DND-41 (cell line): ENCODE measurements at regions not wholly inside any gene's neighbourhood (a gene's known extent, or its start where the extent isn't known, plus 50 kb on each side); places are given as distances from the start of the nearest gene placed in this dataset.

Experiments
- ATAC-seq: fragments of 200-7000 bp; cut with Tn5 transposase; 3 replicates; pipeline ENCODE4 v1.9.1; 2021; ENCODE audit warnings: low read depth; ENCODE audit not compliant: insufficient read depth
- DNase-seq: peaks from one replicate; pipeline ENCODE4 v3.0.0-alpha.2; 2020
- H2AFZ ChIP-seq: 2 replicates; pipeline ENCODE4 v1.6.0; 2012; ENCODE audit warnings: low read depth, low read length
- H3K27ac ChIP-seq: 2 replicates; pipeline ENCODE4 v1.5.1; 2012; ENCODE audit warnings: low read length, inconsistent platforms
- H3K27me3 ChIP-seq: fragments of 200-600 bp; sonication (generic); 2 replicates; pipeline ENCODE4 v1.6.0; 2012; ENCODE audit warnings: low read length, mild to moderate bottlenecking, inconsistent platforms; ENCODE audit not compliant: insufficient read depth, poor library complexity
- H3K36me3 ChIP-seq: 2 replicates; pipeline ENCODE4 v1.5.1; 2012; ENCODE audit warnings: low read length, inconsistent platforms; ENCODE audit not compliant: insufficient read depth
- H3K4me1 ChIP-seq: 2 replicates; pipeline ENCODE4 v1.5.1; 2012; ENCODE audit warnings: mild to moderate bottlenecking, low read length; ENCODE audit not compliant: insufficient read depth
- H3K4me2 ChIP-seq: 2 replicates; pipeline ENCODE4 v1.6.0; 2012; ENCODE audit warnings: mild to moderate bottlenecking, moderate library complexity, low read length, inconsistent platforms; ENCODE audit not compliant: insufficient read depth
- H3K4me3 ChIP-seq, 2 experiments: fragments of 200-600 bp in 1 of 2; shearing (Covaris generic) in 1 of 2; 2 replicates each; pipeline ENCODE4 v1.5.1; 2012 to 2016; ENCODE audit warnings: inconsistent platforms in 2 of 2, low read length in 2 of 2, mild to moderate bottlenecking in 2 of 2, low read depth in 1 of 2, moderate library complexity in 1 of 2
- H3K79me2 ChIP-seq: 2 replicates; pipeline ENCODE4 v1.6.0; 2012; ENCODE audit warnings: low read length, inconsistent platforms; ENCODE audit not compliant: insufficient read depth
- H3K9ac ChIP-seq: 2 replicates; pipeline ENCODE4 v1.6.0; 2012; ENCODE audit warnings: low read depth, mild to moderate bottlenecking, inconsistent platforms, low read length, moderate library complexity
- H3K9me3 ChIP-seq: 2 replicates; pipeline ENCODE4 v1.5.1; 2012; ENCODE audit warnings: low read length, moderate library complexity, mild to moderate bottlenecking, inconsistent platforms; ENCODE audit not compliant: insufficient read depth, severe bottlenecking
- H4K20me1 ChIP-seq: 2 replicates; pipeline ENCODE4 v1.6.0; 2012; ENCODE audit warnings: low read length; ENCODE audit not compliant: insufficient read depth
- EZH2 ChIP-seq: IDR thresholded peaks from 3 replicates; pipeline ENCODE4 v1.6.1; 2012; ENCODE audit warnings: borderline replicate concordance, low read depth, mild to moderate bottlenecking, moderate library complexity, low read length, inconsistent platforms; ENCODE audit not compliant: severe bottlenecking
- TF ChIP-seq, protein P1 (sequence below): IDR thresholded peaks from 2 replicates; pipeline ENCODE4 v1.5.1; 2012; ENCODE audit warnings: borderline replicate concordance, low read length, moderate library complexity, mild to moderate bottlenecking; ENCODE audit not compliant: poor library complexity, severe bottlenecking; ENCODE audit errors: extremely low read depth

DNA sequence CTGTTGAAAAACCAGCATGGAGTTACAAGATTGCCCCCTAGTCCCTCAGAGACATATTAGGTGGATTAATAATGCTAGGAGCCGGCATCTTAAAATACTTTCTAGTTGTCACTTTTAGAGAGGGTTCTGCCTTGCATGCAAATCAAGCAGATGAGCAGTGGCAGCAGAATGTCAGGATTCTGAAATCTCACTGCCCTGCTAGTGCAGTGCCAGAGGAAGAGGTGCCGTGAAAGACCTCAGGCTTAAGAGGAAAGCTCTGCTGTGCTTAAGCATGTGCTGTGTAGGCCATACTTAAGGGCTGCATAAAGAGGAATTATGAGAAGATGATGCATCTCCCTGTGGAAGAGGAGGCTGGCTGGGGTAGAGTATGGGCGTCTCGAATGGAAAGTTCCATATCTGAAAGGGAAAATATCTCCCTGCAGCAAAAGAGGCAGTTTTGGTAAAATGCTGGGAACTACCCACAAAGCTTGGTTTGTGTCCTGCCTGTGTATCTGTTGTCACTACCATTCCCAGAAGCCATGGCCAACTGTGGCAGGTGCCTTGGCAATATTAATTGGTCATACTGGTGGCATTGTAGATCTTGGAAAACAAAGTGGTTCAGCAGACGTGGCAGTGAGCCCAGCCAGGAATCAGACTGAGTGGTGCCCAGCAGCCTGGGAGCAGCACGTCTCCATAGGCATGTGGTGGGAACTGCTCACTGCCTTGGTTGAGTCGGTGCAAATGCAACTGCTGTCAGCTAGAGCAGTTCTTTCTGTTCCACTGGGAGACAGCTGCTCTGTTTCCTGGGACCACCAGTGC is 131.9 kb downstream of the EVA1A start:
- peaks cover 25% of the 10 kb centered on the region for H3K4me1 ChIP-seq
- H2AFZ ChIP-seq: no peak overlapping the region
- TF ChIP-seq EZH2: no peak
- TF ChIP-seq, protein P1, sequence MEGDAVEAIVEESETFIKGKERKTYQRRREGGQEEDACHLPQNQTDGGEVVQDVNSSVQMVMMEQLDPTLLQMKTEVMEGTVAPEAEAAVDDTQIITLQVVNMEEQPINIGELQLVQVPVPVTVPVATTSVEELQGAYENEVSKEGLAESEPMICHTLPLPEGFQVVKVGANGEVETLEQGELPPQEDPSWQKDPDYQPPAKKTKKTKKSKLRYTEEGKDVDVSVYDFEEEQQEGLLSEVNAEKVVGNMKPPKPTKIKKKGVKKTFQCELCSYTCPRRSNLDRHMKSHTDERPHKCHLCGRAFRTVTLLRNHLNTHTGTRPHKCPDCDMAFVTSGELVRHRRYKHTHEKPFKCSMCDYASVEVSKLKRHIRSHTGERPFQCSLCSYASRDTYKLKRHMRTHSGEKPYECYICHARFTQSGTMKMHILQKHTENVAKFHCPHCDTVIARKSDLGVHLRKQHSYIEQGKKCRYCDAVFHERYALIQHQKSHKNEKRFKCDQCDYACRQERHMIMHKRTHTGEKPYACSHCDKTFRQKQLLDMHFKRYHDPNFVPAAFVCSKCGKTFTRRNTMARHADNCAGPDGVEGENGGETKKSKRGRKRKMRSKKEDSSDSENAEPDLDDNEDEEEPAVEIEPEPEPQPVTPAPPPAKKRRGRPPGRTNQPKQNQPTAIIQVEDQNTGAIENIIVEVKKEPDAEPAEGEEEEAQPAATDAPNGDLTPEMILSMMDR: no peak
- H3K27me3 ChIP-seq: no peaks in the 10 kb centered on the region
- no peaks in the 10 kb centered on the region for H3K36me3 ChIP-seq
- H3K9me3 ChIP-seq: peaks cover 2% of the 10 kb centered on the region
- H3K4me2 ChIP-seq: no peak overlapping the region
- ATAC-seq (no peak), DNase-seq (no peak)
- no peak overlapping the region for H3K4me3 ChIP-seq
- no peak overlapping the region for H3K9ac ChIP-seq
- no peak overlapping the region for H3K27ac ChIP-seq
- no peaks in the 10 kb centered on the region for H4K20me1 ChIP-seq
- no peaks in the 10 kb centered on the region for H3K79me2 ChIP-seq

DNA sequence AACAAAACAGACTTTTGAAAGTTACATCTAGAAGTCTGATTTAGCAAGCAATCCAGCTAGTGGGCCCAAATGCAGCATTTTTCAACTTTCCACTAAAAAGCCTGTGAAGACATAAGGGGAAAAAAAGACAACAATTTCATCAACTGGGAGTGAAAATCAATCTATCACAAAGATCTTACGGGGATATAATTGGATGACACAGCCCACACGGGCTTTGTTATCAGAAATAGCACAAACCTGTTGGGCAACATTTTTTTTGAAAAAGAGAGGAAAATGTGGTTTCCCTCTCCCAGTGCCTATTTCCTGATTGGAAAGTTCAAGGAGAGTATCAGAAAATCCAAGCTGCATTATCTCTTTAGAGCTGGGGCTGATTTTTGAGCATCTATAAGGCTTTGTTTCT is 132.7 kb downstream of the EVA1A start:
- Histone ChIP-seq H3K9ac (no peak overlapping the region), H3K27me3 (no peaks in the 10 kb centered on the region), H3K36me3 (no peaks in the 10 kb centered on the region), H3K79me2 (no peaks in the 10 kb centered on the region), H3K4me3 (no peak overlapping the region), H3K27ac (no peak overlapping the region), H3K4me1 (peaks cover 19% of the 10 kb centered on the region), H2AFZ (no peak overlapping the region), H3K4me2 (no peak overlapping the region), H3K9me3 (peaks cover 2% of the 10 kb centered on the region), H4K20me1 (no peaks in the 10 kb centered on the region)
- DNase-seq (no peak), ATAC-seq (no peak)
- TF ChIP-seq, protein P1: no peak
- TF ChIP-seq EZH2: no peak

DNA sequence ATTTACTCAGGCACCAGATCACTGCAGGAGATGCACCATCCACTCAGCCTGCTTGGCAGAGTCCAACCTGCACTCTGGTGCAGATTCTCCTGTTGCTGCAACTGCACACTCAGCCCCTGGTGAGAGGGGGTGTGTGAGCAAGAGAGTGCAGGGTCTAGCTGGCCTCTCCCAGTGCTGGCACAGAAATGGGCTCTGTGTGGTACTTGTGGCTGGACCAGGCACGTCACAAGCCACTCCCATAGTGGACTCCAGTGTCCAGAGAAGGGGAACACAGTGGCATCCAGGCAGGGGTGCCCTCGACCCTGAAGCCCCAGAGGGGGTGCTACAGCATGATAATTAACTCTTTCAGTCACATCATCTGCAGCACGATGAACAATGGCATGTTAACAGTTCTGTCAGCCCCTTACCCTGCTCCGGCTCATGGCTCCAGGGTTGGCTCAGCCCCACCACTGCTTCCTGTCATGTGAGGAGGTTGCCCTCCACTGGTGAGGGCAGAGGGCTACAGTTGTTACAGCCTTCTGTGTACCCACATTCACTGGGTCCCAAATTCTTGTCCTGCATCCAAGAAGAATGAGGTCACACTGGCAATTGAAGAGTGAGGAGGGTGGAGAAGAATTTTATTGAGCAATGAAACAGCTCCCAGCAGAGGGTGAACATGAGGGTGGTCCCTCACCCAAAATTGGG is 135.7 kb downstream of the EVA1A start:
- ATAC-seq (0 out of 3 replicates have a peak, but pooled peaks have one; percentile 29), DNase-seq (no peak)
- Histone ChIP-seq H3K4me3 (no peak overlapping the region), H3K4me2 (no peak overlapping the region), H3K27ac (no peak overlapping the region), H3K36me3 (no peaks in the 10 kb centered on the region), H3K27me3 (no peaks in the 10 kb centered on the region), H4K20me1 (no peaks in the 10 kb centered on the region), H3K9ac (no peak overlapping the region), H3K4me1 (no peaks in the 10 kb centered on the region), H3K9me3 (peaks cover 2% of the 10 kb centered on the region), H2AFZ (no peak overlapping the region), H3K79me2 (no peaks in the 10 kb centered on the region)
- no peak for TF ChIP-seq EZH2
- TF ChIP-seq, protein P1: peak; percentile 42
